ENCODE measurements at regions not wholly inside any gene's neighbourhood (a gene's known extent, or its start where the extent isn't known, plus 50 kb on each side); places are given as distances from the start of the nearest gene placed in this dataset.

- ChIA-PET POLR2A (ENCODE audit: low non-redundant PET) (no interaction called here), CTCF (no interaction called here)
- intact Hi-C loops (cut with micrococcal nuclease; ENCODE audit: unreplicated experiment) = no loop called here
- H3K27me3 ChIP-seq (replicated peaks; ENCODE audit: insufficient read depth, low read depth, low read length, poor library complexity) = no peaks in the 10 kb centered on the region
- no peak overlapping the region for H3K27ac ChIP-seq (ENCODE audit: low read depth, low read length, poor library complexity, severe bottlenecking)
- H3K9me3 ChIP-seq (ENCODE audit: low read depth, low read length, poor library complexity, severe bottlenecking) = no peaks in the 10 kb centered on the region
- H3K4me1 ChIP-seq (ENCODE audit: insufficient read depth, low read length, poor library complexity, severe bottlenecking) = no peaks in the 10 kb centered on the region
- BruUV-seq (replicated peaks) = no TSS peak
- H3K4me3 ChIP-seq (ENCODE audit: low read depth, low read length, poor library complexity, severe bottlenecking) = no peak overlapping the region
- no peaks in the 10 kb centered on the region for H3K36me3 ChIP-seq (ENCODE audit: insufficient read depth, low read length, poor library complexity, severe bottlenecking)
- no peak for TF ChIP-seq EZH2 (IDR thresholded peaks at IDR 0.05; ENCODE audit: borderline replicate concordance, low read depth, low read length, poor library complexity, severe bottlenecking)
- TF ChIP-seq CTCF (conservative IDR thresholded peaks at IDR 0.05; ENCODE audit: low read depth, low read length) = no peak
- DNase-seq (ENCODE audit: low spot score) = no peak
These were observed 669.2 kb downstream of the DIAPH3 start for GRCh38 chr13:59494560-59494970.

DNA sequence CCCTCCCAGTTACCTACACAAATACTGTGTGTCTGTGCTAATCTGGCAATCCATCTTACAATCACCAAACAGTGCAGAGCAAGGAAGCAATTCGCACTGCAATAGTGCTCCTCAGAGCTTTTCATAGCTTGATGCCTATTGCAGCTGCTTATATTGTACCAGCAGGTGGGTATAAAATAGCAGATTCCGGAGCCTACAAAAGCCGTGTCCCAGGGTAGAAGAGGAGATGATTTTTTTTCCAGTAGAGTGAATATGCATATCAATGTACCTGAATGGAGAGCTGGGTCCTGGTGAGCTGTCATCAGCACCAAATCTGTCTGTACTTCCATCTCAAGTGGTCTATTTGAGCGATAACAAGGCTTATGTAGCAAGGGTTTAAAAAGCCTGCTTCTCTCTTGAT is 668.4 kb downstream of the DIAPH3 start:
- no peaks in the 10 kb centered on the region for H3K4me1 ChIP-seq (ENCODE audit: insufficient read depth, low read length, poor library complexity, severe bottlenecking)
- no peaks in the 10 kb centered on the region for H3K9me3 ChIP-seq (ENCODE audit: low read depth, low read length, poor library complexity, severe bottlenecking)
- no TSS peak for BruUV-seq (replicated peaks)
- no peak for TF ChIP-seq CTCF (conservative IDR thresholded peaks at IDR 0.05; ENCODE audit: low read depth, low read length)
- no peak for TF ChIP-seq EZH2 (IDR thresholded peaks at IDR 0.05; ENCODE audit: borderline replicate concordance, low read depth, low read length, poor library complexity, severe bottlenecking)
- H3K27me3 ChIP-seq (replicated peaks; ENCODE audit: insufficient read depth, low read depth, low read length, poor library complexity) = no peaks in the 10 kb centered on the region
- intact Hi-C loops (cut with micrococcal nuclease; ENCODE audit: unreplicated experiment) = no loop called here
- H3K36me3 ChIP-seq (ENCODE audit: insufficient read depth, low read length, poor library complexity, severe bottlenecking) = no peaks in the 10 kb centered on the region
- ChIA-PET POLR2A (ENCODE audit: low non-redundant PET) (no interaction called here), CTCF (no interaction called here)
- no peak overlapping the region for H3K27ac ChIP-seq (ENCODE audit: low read depth, low read length, poor library complexity, severe bottlenecking)
- no peak overlapping the region for H3K4me3 ChIP-seq (ENCODE audit: low read depth, low read length, poor library complexity, severe bottlenecking)
- DNase-seq (ENCODE audit: low spot score) = no peak

- H3K9me3 ChIP-seq (ENCODE audit: low read depth, low read length, poor library complexity, severe bottlenecking) = no peaks in the 10 kb centered on the region
- TF ChIP-seq EZH2 (IDR thresholded peaks at IDR 0.05; ENCODE audit: borderline replicate concordance, low read depth, low read length, poor library complexity, severe bottlenecking) (no peak), CTCF (conservative IDR thresholded peaks at IDR 0.05; ENCODE audit: low read depth, low read length) (no peak)
- DNase-seq (ENCODE audit: low spot score) = no peak
- no peaks in the 10 kb centered on the region for H3K4me1 ChIP-seq (ENCODE audit: insufficient read depth, low read length, poor library complexity, severe bottlenecking)
- ChIA-PET POLR2A (ENCODE audit: low non-redundant PET) (no interaction called here), CTCF (no interaction called here)
- no peaks in the 10 kb centered on the region for H3K36me3 ChIP-seq (ENCODE audit: insufficient read depth, low read length, poor library complexity, severe bottlenecking)
- H3K27me3 ChIP-seq (replicated peaks; ENCODE audit: insufficient read depth, low read depth, low read length, poor library complexity) = no peaks in the 10 kb centered on the region
- H3K4me3 ChIP-seq (ENCODE audit: low read depth, low read length, poor library complexity, severe bottlenecking) = no peak overlapping the region
- intact Hi-C loops (cut with micrococcal nuclease; ENCODE audit: unreplicated experiment) = no loop called here
- no peak overlapping the region for H3K27ac ChIP-seq (ENCODE audit: low read depth, low read length, poor library complexity, severe bottlenecking)
- no TSS peak for BruUV-seq (replicated peaks)
These were observed 667.7 kb downstream of the DIAPH3 start for GRCh38 chr13:59495936-59496512.

All from A673 (cell line).